Nephron (organoid): ENCODE measurements at regions not wholly inside any gene's neighbourhood (a gene's known extent, or its start where the extent isn't known, plus 50 kb on each side); places are given as distances from the start of the nearest gene placed in this dataset.

Experiments
- H3K27ac Mint-ChIP-seq, 3 experiments: 2 replicates each; pipeline ENCODE4 v1.8.0; 2020; ENCODE audit warnings: mixed read lengths in 3 of 3, mild to moderate bottlenecking in 2 of 3, moderate library complexity in 1 of 3
- H3K27me3 Mint-ChIP-seq: 2 replicates; pipeline ENCODE4 v1.8.0; 2021; ENCODE audit warnings: low read depth, mild to moderate bottlenecking, moderate library complexity, mixed read lengths
- H3K36me3 Mint-ChIP-seq: 2 replicates; pipeline ENCODE4 v1.8.0; 2020; ENCODE audit warnings: low read depth, mixed read lengths
- H3K4me1 Mint-ChIP-seq: 2 replicates; pipeline ENCODE4 v1.8.0; 2020; ENCODE audit warnings: mixed read lengths
- H3K4me3 Mint-ChIP-seq, 3 experiments: 2 replicates each; pipeline ENCODE4 v1.8.0; 2020; ENCODE audit warnings: mild to moderate bottlenecking in 3 of 3, mixed read lengths in 3 of 3, moderate library complexity in 2 of 3
- H3K9me3 Mint-ChIP-seq: 2 replicates; pipeline ENCODE4 v1.8.0; 2020; ENCODE audit warnings: mixed read lengths
- TF ChIP-seq, protein P1 (sequence below), 3 experiments: fragments of 200-600 bp; sonication (generic); IDR thresholded peaks; one replicate each; pipeline ENCODE4 v1.5.0; 2021; ENCODE audit warnings: antibody characterized with exemption in 3 of 3; ENCODE audit not compliant: unreplicated experiment in 3 of 3

DNA sequence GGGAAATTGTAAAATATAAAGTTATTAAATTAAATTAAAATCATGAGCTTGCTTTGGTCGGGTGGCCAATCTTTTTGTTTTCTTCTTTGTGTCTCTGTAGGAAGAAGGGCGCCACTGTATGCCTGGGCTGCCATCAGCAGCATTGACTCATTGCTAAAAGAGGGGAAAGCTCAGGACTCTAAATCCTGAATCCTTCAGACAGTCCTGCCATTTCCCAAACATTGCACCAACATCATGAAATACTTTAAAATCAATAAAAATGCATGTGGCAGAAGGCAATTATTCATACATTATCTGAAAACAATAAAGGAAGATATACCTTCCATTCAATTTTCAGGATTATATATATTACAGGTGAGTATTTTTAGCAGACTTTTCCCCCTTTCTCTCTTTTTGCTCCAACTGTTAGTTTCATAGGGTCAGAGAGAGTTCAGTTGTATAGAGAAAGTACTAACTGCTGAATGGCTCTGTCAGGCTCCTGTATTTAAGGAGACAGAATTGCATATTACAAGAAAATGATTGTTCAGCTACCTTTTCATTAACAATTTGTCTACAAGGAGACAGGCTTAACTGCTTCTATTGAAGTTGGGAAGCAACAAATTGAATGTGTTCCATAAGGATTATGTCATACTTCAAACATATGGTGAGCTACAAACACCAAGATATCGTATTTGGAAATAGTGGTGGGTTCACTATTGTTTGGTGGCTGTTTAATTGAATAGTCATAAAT is 95.7 kb downstream of the ATPSCKMT start:
- no peaks in the 10 kb centered on the region for H3K27me3 Mint-ChIP-seq
- no peaks in the 10 kb centered on the region for H3K36me3 Mint-ChIP-seq

GRCh38 chr5:10153394-10153793 is 96.3 kb downstream of the ATPSCKMT start:
- Mint-ChIP-seq H3K4me3 (no peak overlapping the region), H3K36me3 (no peaks in the 10 kb centered on the region), H3K9me3 (no peaks in the 10 kb centered on the region), H3K27ac (no peak overlapping the region), H3K27me3 (no peaks in the 10 kb centered on the region), H3K4me1 (peaks cover 5% of the 10 kb centered on the region)
- TF ChIP-seq, protein P1, sequence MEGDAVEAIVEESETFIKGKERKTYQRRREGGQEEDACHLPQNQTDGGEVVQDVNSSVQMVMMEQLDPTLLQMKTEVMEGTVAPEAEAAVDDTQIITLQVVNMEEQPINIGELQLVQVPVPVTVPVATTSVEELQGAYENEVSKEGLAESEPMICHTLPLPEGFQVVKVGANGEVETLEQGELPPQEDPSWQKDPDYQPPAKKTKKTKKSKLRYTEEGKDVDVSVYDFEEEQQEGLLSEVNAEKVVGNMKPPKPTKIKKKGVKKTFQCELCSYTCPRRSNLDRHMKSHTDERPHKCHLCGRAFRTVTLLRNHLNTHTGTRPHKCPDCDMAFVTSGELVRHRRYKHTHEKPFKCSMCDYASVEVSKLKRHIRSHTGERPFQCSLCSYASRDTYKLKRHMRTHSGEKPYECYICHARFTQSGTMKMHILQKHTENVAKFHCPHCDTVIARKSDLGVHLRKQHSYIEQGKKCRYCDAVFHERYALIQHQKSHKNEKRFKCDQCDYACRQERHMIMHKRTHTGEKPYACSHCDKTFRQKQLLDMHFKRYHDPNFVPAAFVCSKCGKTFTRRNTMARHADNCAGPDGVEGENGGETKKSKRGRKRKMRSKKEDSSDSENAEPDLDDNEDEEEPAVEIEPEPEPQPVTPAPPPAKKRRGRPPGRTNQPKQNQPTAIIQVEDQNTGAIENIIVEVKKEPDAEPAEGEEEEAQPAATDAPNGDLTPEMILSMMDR (IDR thresholded peaks at IDR 0.05; ENCODE audit: unreplicated experiment in 3 of 3) = no peak

More for the DNA sequence above, 95.7 kb downstream of the ATPSCKMT start:
- Mint-ChIP-seq H3K4me1 (peaks cover 5% of the 10 kb centered on the region), H3K27ac (no peak overlapping the region), H3K4me3 (no peak overlapping the region), H3K9me3 (no peaks in the 10 kb centered on the region)
- TF ChIP-seq, protein P1 (IDR thresholded peaks at IDR 0.05; ENCODE audit: unreplicated experiment in 3 of 3) = no peak

- no peak overlapping the region for H3K4me3 Mint-ChIP-seq
- H3K4me1 Mint-ChIP-seq = no peaks in the 10 kb centered on the region
- H3K27ac Mint-ChIP-seq = no peak overlapping the region
- H3K36me3 Mint-ChIP-seq = no peaks in the 10 kb centered on the region
- TF ChIP-seq, protein P1 (IDR thresholded peaks at IDR 0.05; ENCODE audit: unreplicated experiment in 3 of 3) = no peak
- no peaks in the 10 kb centered on the region for H3K9me3 Mint-ChIP-seq
- peaks cover 5% of the 10 kb centered on the region for H3K27me3 Mint-ChIP-seq
These were observed 98.0 kb downstream of the ATPSCKMT start for GRCh38 chr5:10151656-10152055.

DNA sequence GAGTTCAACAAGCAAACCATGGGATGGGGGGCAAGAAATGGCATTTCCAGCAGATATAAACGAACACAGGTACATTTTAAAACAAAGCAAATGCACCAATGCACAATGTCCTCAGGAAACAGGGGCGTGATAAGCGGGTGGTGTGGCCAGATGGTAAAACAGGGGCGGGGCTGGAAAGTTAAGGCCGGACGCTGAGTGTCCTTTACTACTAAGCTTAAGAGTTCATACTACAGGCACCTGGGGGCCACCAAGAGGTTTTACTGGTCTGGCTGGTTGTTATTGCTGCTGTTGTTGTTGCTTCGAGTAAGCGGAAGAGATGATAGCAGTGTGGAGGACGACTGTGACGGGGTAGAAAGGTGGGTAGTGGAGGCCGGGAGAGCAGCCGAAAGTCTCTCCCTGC is 99.8 kb downstream of the ATPSCKMT start:
- Mint-ChIP-seq H3K9me3 (no peaks in the 10 kb centered on the region), H3K27me3 (peaks cover 5% of the 10 kb centered on the region), H3K27ac (no peak overlapping the region), H3K36me3 (no peaks in the 10 kb centered on the region), H3K4me3 (no peak overlapping the region), H3K4me1 (no peaks in the 10 kb centered on the region)
- TF ChIP-seq, protein P1 (IDR thresholded peaks at IDR 0.05; ENCODE audit: unreplicated experiment in 3 of 3) = no peak

GRCh38 chr5:10145923-10146401 is 103.7 kb downstream of the ATPSCKMT start:
- TF ChIP-seq, protein P1 (IDR thresholded peaks at IDR 0.05; ENCODE audit: unreplicated experiment in 3 of 3) = peak; percentile 14 to 34 (median 26)
- Mint-ChIP-seq H3K27me3 (peaks cover 5% of the 10 kb centered on the region), H3K4me1 (no peaks in the 10 kb centered on the region), H3K9me3 (no peaks in the 10 kb centered on the region), H3K4me3 (no peak overlapping the region), H3K36me3 (no peaks in the 10 kb centered on the region), H3K27ac (no peak overlapping the region)

DNA sequence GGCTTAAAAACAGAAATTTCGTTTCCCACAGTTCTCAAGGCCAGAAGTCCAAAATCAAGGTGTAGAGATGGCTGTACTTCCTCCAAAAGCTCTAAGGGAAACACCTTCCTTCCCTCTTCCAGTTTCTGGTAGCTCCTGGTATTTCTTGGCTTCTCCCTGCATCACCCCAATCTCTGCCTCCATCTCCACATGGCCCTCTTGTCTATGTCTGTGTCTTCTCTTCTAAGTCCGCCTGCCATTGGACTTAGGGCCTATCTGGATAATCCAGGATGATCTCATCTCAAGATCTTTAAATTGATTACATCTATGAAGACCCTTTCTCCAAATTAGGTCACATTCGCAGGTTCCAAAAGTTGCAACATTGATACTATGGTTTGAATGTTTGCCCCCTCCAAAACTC is 105.6 kb downstream of the ATPSCKMT start:
- no peak overlapping the region for H3K27ac Mint-ChIP-seq
- H3K4me3 Mint-ChIP-seq = no peak overlapping the region
- peaks cover 5% of the 10 kb centered on the region for H3K27me3 Mint-ChIP-seq
- peaks cover 8% of the 10 kb centered on the region for H3K4me1 Mint-ChIP-seq
- H3K9me3 Mint-ChIP-seq = no peaks in the 10 kb centered on the region
- TF ChIP-seq, protein P1 (IDR thresholded peaks at IDR 0.05; ENCODE audit: unreplicated experiment in 3 of 3) = no peak
- H3K36me3 Mint-ChIP-seq = no peaks in the 10 kb centered on the region
